Breast epithelium (tissue), 4 donors: ENCODE measurements at regions not wholly inside any gene's neighbourhood (a gene's known extent, or its start where the extent isn't known, plus 50 kb on each side); places are given as distances from the start of the nearest gene placed in this dataset.

Experiments used
- DNase-seq, 2 donors: peaks; one replicate each; pipeline ENCODE4 v3.0.0-alpha.2; 2019; ENCODE audit warnings: low spot score in 2 of 2
- H3K27ac ChIP-seq, 2 donors: fragments of 200-600 bp; sonication (generic) in 1 of 2; one replicate each; pipeline ENCODE4 v1.5.1; 2016 to 2019; ENCODE audit warnings: mild to moderate bottlenecking in 1 of 2
- H3K27me3 ChIP-seq, 2 donors: fragments of 200-600 bp; sonication (generic) in 1 of 2; one replicate each; pipeline versions ENCODE4 v1.5.1 to v1.6.0; 2017 to 2019; ENCODE audit warnings: control low read depth in 1 of 2, mild to moderate bottlenecking in 1 of 2
- H3K36me3 ChIP-seq: fragments of 200-600 bp; one replicate; pipeline ENCODE4 v1.5.1; 2019
- H3K4me1 ChIP-seq, 2 donors: fragments of 200-600 bp; sonication (generic); one replicate each; pipeline ENCODE4 v1.5.1; 2016 to 2019; ENCODE audit warnings: control low read depth in 1 of 2
- H3K4me3 ChIP-seq, 3 donors: fragments of 200-600 bp; sonication (generic); 1 replicate in 2 of 3; 2 replicates in 1 of 3; pipeline ENCODE4 v1.5.1; 2016 to 2019; ENCODE audit warnings: mild to moderate bottlenecking in 3 of 3, moderate library complexity in 2 of 3
- H3K9me3 ChIP-seq, 2 donors: fragments of 200-600 bp; sonication (generic) in 1 of 2; one replicate each; pipeline ENCODE4 v1.5.1; 2016 to 2019; ENCODE audit warnings: control low read depth in 1 of 2
- CTCF ChIP-seq, 3 donors: fragments of 450-650 bp; IDR thresholded peaks; one replicate each; pipeline ENCODE4 v1.5.1; 2016 to 2017; ENCODE audit warnings: antibody characterized with exemption in 3 of 3, mild to moderate bottlenecking in 3 of 3, moderate library complexity in 3 of 3
- POLR2A ChIP-seq: fragments of 450-650 bp; IDR thresholded peaks from one replicate; pipeline ENCODE4 v1.6.1; 2016; ENCODE audit warnings: antibody characterized with exemption, mild to moderate bottlenecking, moderate library complexity
- POLR2AphosphoS5 ChIP-seq, 3 donors: sonication (generic); formaldehyde crosslinking; IDR thresholded peaks; one replicate each; pipeline ENCODE4 v1.6.1; 2017; ENCODE audit warnings: antibody characterized with exemption in 3 of 3
- intact Hi-C: fragments of 100-400 bp; cut with DNase I; formaldehyde crosslinking; loops from one replicate; pipeline ENCODE4 v1.15.1; 2023; ENCODE audit warnings: low total_unique reads

GRCh38 chr9:104286799-104287198 is 192.7 kb downstream of the SMC2 start:
- H3K27me3 ChIP-seq, result no peaks in the 10 kb centered on the region
- no peaks in the 10 kb centered on the region for H3K36me3 ChIP-seq
- TF ChIP-seq POLR2A, result no peak
- no peak for TF ChIP-seq POLR2AphosphoS5 (IDR thresholded peaks at IDR 0.05)
- no peak for TF ChIP-seq CTCF (IDR thresholded peaks at IDR 0.05)
- H3K9me3 ChIP-seq, result no peaks in the 10 kb centered on the region
- H3K27ac ChIP-seq, result no peak overlapping the region
- intact Hi-C loops, result loop anchor here (10.0 kb wide), 1 partner anchor 1552 kb away; no protein-coding TSS in a partner anchor
- no peak overlapping the region for H3K4me3 ChIP-seq
- H3K4me1 ChIP-seq, result no peaks in the 10 kb centered on the region
- DNase-seq, result no peak

GRCh38 chr9:104287253-104287878 is 193.3 kb downstream of the SMC2 start:
- Histone ChIP-seq H3K27me3 (no peaks in the 10 kb centered on the region), H3K4me1 (no peaks in the 10 kb centered on the region), H3K9me3 (no peaks in the 10 kb centered on the region), H3K36me3 (no peaks in the 10 kb centered on the region), H3K27ac (no peak overlapping the region), H3K4me3 (no peak overlapping the region)
- no peak for DNase-seq
- intact Hi-C loops, result loop anchor here (10.0 kb wide), 1 partner anchor 1553 kb away; no protein-coding TSS in a partner anchor
- TF ChIP-seq CTCF (IDR thresholded peaks at IDR 0.05) (no peak), POLR2A (no peak), POLR2AphosphoS5 (IDR thresholded peaks at IDR 0.05) (no peak)

- Histone ChIP-seq H3K27me3 (no peaks in the 10 kb centered on the region), H3K9me3 (no peaks in the 10 kb centered on the region), H3K4me1 (no peaks in the 10 kb centered on the region), H3K36me3 (no peaks in the 10 kb centered on the region), H3K27ac (no peak overlapping the region), H3K4me3 (no peak overlapping the region)
- TF ChIP-seq POLR2AphosphoS5 (IDR thresholded peaks at IDR 0.05), result no peak
- no peak for TF ChIP-seq CTCF (IDR thresholded peaks at IDR 0.05)
- no peak for TF ChIP-seq POLR2A
- intact Hi-C loops, result no loop called here
- no peak for DNase-seq
These were observed 199.8 kb downstream of the SMC2 start for GRCh38 chr9:104293877-104294276.

- Histone ChIP-seq H3K9me3 (no peaks in the 10 kb centered on the region), H3K27me3 (no peaks in the 10 kb centered on the region), H3K27ac (no peak overlapping the region), H3K4me3 (no peak overlapping the region), H3K4me1 (no peaks in the 10 kb centered on the region), H3K36me3 (no peaks in the 10 kb centered on the region)
- TF ChIP-seq POLR2A (no peak), POLR2AphosphoS5 (IDR thresholded peaks at IDR 0.05) (no peak), CTCF (IDR thresholded peaks at IDR 0.05) (no peak)
- no peak for DNase-seq
- intact Hi-C loops, result no loop called here
These were observed 203.9 kb upstream of the OR13F1 start for GRCh38 chr9:104300124-104300523.

GRCh38 chr9:104301755-104302154 is 202.3 kb upstream of the OR13F1 start:
- no peak for DNase-seq
- intact Hi-C loops, result no loop called here
- TF ChIP-seq POLR2A (no peak), CTCF (IDR thresholded peaks at IDR 0.05) (no peak), POLR2AphosphoS5 (IDR thresholded peaks at IDR 0.05) (no peak)
- no peaks in the 10 kb centered on the region for H3K9me3 ChIP-seq
- H3K4me3 ChIP-seq, result no peak overlapping the region
- no peaks in the 10 kb centered on the region for H3K36me3 ChIP-seq
- no peaks in the 10 kb centered on the region for H3K27me3 ChIP-seq
- H3K27ac ChIP-seq, result no peak overlapping the region
- H3K4me1 ChIP-seq, result no peaks in the 10 kb centered on the region
